ENCODE measurements at regions not wholly inside any gene's neighbourhood (a gene's known extent, or its start where the extent isn't known, plus 50 kb on each side); places are given as distances from the start of the nearest gene placed in this dataset.

DNA sequence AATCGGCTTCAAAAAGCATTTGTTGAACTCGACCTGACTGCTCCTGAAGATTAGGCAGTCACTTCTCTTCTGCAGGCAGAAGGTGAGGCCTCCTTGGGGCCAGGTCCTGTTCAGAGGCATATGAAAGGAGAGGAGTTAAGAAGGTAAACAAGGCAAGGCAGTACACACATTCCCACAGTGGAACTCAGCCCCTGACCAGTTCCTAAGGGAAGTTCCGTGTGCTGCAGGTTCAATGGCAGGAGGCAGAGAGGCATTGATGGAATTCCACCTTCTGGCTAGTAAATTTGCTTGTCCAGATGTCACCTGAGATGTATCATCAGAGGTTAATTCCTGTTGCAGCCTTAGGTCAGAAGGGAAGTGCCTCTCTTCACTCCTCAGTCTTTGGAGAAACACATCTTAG lies 337.0 kb upstream of the MTNR1B start:
- no peaks in the 10 kb centered on the region for H3K36me3 Mint-ChIP-seq (ENCODE audit: low read depth)
- H3K27me3 Mint-ChIP-seq (ENCODE audit: low read depth): no peaks in the 10 kb centered on the region
- H3K27ac Mint-ChIP-seq: no peak overlapping the region
- DNase-seq (ENCODE audit: low spot score): no peak
- peaks cover 10% of the 10 kb centered on the region for H3K4me1 Mint-ChIP-seq (ENCODE audit: low read depth)
- intact Hi-C loops (cut with micrococcal nuclease): no loop called here
- no peak overlapping the region for H3K4me3 Mint-ChIP-seq (ENCODE audit: low read depth)
- no peaks in the 10 kb centered on the region for H3K9me3 Mint-ChIP-seq

DNA sequence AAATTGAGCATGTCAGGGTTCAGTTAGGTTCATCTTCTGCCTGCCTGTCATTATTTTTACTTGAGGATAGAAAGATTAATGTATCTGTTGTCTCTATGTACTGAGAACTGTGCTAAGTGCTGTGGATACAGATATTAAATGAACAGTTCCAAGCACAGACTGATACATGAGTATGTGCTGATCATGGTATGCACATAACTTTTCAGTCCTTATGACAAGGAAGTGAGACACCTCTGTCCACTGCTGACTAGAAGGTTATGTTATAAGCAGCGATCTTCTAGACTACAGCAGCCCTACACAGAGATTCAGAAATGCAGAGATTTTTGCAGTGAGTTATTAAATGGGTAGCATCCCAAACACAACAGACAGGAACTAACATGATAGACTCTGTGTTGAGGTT lies 335.6 kb upstream of the MTNR1B start:
- Mint-ChIP-seq H3K27ac (no peak overlapping the region), H3K4me3 (ENCODE audit: low read depth) (no peak overlapping the region), H3K36me3 (ENCODE audit: low read depth) (no peaks in the 10 kb centered on the region), H3K9me3 (no peaks in the 10 kb centered on the region), H3K27me3 (ENCODE audit: low read depth) (no peaks in the 10 kb centered on the region), H3K4me1 (ENCODE audit: low read depth) (peaks cover 2% of the 10 kb centered on the region)
- intact Hi-C loops (cut with micrococcal nuclease): no loop called here
- DNase-seq (ENCODE audit: low spot score): no peak

DNA sequence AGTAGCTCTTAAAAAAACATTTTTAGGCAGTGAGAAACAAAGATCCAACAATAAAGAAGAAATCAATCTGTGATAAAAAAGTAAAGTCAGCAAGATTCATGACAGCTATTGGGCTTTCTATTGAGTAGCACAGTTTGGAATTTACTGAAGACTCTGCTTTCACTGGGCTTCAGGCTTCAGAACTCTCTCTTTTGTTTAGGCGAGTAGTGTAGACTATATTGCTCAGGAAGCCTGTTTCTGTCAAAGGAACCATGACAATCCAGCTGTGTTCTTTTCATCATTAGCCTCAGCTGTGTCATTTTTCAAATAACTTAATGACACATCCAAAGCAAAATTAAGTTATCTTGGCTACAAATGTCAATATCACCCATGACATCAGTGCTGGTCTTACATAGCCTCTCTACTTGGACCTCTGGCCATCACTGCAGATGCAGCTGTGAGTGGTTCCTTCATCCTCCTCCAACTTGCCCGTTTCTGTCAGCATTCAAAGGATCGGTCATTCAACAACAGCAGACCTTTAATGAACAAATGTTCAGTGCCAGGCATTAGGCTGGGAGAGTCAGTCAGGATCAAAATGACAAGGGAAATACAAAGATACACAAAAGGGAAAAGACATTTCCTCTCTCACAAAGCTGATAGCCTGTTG lies 332.8 kb upstream of the MTNR1B start:
- H3K4me3 Mint-ChIP-seq (ENCODE audit: low read depth): no peak overlapping the region
- H3K36me3 Mint-ChIP-seq (ENCODE audit: low read depth): no peaks in the 10 kb centered on the region
- H3K27me3 Mint-ChIP-seq (ENCODE audit: low read depth): no peaks in the 10 kb centered on the region
- H3K4me1 Mint-ChIP-seq (ENCODE audit: low read depth): no peaks in the 10 kb centered on the region
- no peak for DNase-seq (ENCODE audit: low spot score)
- no peaks in the 10 kb centered on the region for H3K9me3 Mint-ChIP-seq
- intact Hi-C loops (cut with micrococcal nuclease): no loop called here
- H3K27ac Mint-ChIP-seq: no peak overlapping the region

DNA sequence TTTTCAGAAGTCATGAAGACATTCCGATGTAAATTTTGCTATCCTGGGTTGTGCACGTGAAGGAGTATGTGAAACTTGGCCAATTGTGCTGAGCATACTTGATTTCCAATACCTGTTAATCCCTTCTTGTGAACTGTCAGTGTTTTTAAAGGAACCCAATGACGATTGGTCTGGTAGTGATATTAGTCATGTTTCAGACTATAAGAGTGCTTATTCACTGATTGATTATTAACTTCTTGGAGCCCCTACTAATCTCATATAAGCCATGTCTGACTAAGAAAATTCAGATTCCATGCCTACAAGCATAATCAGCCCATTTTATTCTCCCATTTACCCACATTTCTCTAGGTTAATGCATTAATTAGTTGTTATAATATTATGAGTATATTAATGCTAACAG lies 330.8 kb upstream of the MTNR1B start:
- Mint-ChIP-seq H3K4me1 (ENCODE audit: low read depth) (no peaks in the 10 kb centered on the region), H3K9me3 (no peaks in the 10 kb centered on the region), H3K36me3 (ENCODE audit: low read depth) (no peaks in the 10 kb centered on the region), H3K27me3 (ENCODE audit: low read depth) (no peaks in the 10 kb centered on the region), H3K4me3 (ENCODE audit: low read depth) (no peak overlapping the region), H3K27ac (no peak overlapping the region)
- DNase-seq (ENCODE audit: low spot score): no peak
- intact Hi-C loops (cut with micrococcal nuclease): no loop called here

DNA sequence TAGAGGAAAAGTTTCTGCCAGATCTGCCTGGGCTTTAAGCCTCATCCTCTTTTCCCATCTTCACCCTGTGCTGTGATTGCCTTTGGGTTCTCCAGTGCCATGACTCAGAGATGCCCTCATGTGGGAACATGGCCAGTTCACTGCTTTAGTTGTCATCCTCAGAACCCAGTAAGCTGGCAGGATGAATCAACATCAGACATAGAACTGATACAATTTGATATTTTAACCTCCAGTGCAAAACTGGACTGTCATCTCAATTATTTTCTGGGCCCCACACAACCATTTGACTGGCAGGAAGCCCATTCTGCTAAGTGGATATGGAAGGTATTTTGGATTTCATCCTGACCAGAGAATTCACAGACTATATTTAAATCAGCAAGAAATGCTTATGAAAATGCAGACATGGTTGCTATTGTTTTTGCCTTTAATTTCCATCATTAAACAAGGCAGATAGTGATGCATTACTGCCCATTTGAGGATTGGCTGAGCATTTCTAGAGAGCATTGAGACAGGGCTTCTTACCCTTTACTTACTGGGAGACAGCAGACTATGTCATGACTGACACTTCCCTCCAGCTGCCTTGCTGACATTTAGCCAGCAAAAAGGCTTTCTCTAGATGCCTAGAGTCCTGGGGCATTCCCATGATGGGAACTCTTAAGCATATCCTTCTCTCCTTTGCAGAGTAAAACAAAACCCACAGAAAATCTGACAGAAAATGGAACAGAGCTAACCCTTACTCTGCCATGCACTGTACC lies 327.1 kb upstream of the MTNR1B start:
- H3K27ac Mint-ChIP-seq: no peak overlapping the region
- no peak for DNase-seq (ENCODE audit: low spot score)
- no peaks in the 10 kb centered on the region for H3K27me3 Mint-ChIP-seq (ENCODE audit: low read depth)
- no peaks in the 10 kb centered on the region for H3K36me3 Mint-ChIP-seq (ENCODE audit: low read depth)
- no peaks in the 10 kb centered on the region for H3K4me1 Mint-ChIP-seq (ENCODE audit: low read depth)
- intact Hi-C loops (cut with micrococcal nuclease): no loop called here
- H3K9me3 Mint-ChIP-seq: no peaks in the 10 kb centered on the region
- no peak overlapping the region for H3K4me3 Mint-ChIP-seq (ENCODE audit: low read depth)

DNA sequence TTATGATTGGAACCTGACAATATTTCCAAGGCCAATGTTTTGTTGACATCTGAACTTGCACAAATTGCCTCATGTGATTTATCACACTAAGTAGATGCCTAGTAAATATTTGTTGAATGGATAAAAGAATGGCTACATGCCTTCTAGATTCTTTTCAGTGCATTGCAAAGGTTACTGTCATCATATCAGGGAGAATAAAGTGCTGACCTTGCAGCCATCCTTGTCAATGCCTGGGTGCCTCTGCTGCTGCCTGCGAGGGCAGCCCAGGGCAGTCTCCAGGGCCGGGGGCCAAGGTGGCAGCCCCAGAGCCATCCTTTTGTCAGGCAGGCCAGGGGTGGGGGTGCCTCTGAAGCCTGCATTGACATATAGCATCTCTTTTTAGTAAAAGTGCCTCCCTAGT lies 325.6 kb upstream of the MTNR1B start:
- Mint-ChIP-seq H3K9me3 (no peaks in the 10 kb centered on the region), H3K4me1 (ENCODE audit: low read depth) (no peaks in the 10 kb centered on the region)
- no peak for DNase-seq (ENCODE audit: low spot score)

DNA sequence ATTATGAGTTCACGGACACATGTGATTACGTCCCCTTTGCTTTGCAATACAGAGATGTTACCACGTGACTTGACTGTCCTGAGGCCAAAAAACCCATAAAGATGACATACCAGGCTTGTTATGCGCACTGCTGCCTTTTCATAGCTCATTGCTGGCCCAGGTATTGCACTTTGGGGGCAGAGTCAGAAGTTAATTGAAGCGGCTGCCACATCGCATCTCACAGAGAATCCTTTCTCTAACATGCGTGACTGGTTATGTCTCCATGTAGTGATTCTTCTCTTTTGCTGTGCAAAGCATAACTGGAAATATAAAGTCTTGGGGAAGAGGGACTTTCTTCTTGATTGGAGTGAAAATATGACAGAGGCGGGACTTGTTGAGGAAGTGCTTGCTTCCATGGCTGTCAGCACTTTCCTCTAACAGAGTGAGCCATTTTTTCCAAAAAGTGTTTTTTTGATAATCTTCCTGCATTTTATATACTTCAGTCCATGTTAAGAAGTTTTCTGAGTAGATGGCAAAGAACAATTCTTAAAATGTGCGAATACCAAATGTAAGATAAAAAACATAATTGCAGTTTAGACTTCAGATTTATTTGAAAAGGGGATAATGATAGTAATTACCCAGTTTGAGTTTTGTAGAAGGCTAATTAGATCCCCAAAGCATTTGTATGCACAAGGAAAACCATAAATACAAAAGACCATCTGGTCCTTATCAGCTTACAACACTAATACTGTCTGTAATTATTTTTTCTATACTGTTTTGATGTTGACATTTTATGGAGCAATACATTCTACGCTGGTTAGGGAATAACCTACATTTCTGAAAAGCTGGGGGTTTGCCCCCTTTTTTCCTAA lies 324.6 kb upstream of the MTNR1B start:
- Mint-ChIP-seq H3K27me3 (ENCODE audit: low read depth) (no peaks in the 10 kb centered on the region), H3K9me3 (no peaks in the 10 kb centered on the region), H3K4me1 (ENCODE audit: low read depth) (no peaks in the 10 kb centered on the region), H3K4me3 (ENCODE audit: low read depth) (no peak overlapping the region), H3K36me3 (ENCODE audit: low read depth) (no peaks in the 10 kb centered on the region), H3K27ac (no peak overlapping the region)
- intact Hi-C loops (cut with micrococcal nuclease): no loop called here
- no peak for DNase-seq (ENCODE audit: low spot score)

More for the DNA sequence above, 325.6 kb upstream of the MTNR1B start:
- intact Hi-C loops (cut with micrococcal nuclease): no loop called here
- Mint-ChIP-seq H3K36me3 (ENCODE audit: low read depth) (no peaks in the 10 kb centered on the region), H3K27ac (no peak overlapping the region), H3K27me3 (ENCODE audit: low read depth) (no peaks in the 10 kb centered on the region), H3K4me3 (ENCODE audit: low read depth) (no peak overlapping the region)

DNA sequence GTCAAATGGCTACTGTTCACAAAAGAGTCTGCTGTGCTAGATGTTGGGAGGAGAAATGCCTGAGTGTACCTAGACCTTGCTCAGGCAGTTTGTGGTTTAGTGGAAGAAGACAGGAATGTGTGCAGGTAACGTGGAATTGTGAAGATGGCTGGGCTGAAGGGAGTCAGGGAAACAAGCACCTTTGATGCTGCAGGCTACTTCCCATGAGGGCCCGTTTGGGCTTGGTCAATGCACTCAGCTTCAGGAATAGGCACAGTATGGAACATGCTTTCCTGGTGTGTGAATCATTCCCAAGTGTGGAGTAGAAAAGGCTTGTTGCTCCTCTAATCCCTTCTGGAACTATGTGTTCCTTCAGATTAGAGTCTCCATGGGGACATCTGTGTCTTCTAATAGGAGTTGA lies 318.3 kb upstream of the MTNR1B start:
- no peaks in the 10 kb centered on the region for H3K36me3 Mint-ChIP-seq (ENCODE audit: low read depth)

DNA sequence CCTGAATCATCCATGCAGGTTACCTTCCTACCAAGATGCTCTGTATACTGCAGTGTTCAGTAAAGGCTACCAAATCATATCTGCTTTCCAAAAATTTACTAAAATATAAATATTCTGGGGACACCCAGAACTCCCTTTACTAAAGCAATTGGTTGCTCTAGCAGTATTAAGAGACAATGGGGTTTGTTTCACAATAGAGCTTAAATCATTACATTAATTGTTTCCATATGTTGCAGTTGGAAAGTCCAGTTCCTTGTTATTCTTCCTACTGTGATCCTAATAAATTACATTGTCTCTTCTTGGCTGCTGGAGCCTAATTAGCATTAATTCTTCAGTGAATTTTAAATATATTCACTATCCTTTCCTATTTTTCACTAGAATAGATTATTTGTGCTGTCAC lies 316.0 kb upstream of the MTNR1B start:
- Mint-ChIP-seq H3K27me3 (ENCODE audit: low read depth) (no peaks in the 10 kb centered on the region), H3K36me3 (ENCODE audit: low read depth) (no peaks in the 10 kb centered on the region), H3K4me3 (ENCODE audit: low read depth) (no peak overlapping the region), H3K9me3 (no peaks in the 10 kb centered on the region), H3K4me1 (ENCODE audit: low read depth) (peaks cover 2% of the 10 kb centered on the region), H3K27ac (no peak overlapping the region)
- intact Hi-C loops (cut with micrococcal nuclease): no loop called here
- DNase-seq (ENCODE audit: low spot score): no peak

More for the DNA sequence above, 318.3 kb upstream of the MTNR1B start:
- intact Hi-C loops (cut with micrococcal nuclease): no loop called here
- Mint-ChIP-seq H3K27ac (no peak overlapping the region), H3K9me3 (no peaks in the 10 kb centered on the region), H3K27me3 (ENCODE audit: low read depth) (no peaks in the 10 kb centered on the region), H3K4me3 (ENCODE audit: low read depth) (no peak overlapping the region), H3K4me1 (ENCODE audit: low read depth) (no peaks in the 10 kb centered on the region)
- no peak for DNase-seq (ENCODE audit: low spot score)

DNA sequence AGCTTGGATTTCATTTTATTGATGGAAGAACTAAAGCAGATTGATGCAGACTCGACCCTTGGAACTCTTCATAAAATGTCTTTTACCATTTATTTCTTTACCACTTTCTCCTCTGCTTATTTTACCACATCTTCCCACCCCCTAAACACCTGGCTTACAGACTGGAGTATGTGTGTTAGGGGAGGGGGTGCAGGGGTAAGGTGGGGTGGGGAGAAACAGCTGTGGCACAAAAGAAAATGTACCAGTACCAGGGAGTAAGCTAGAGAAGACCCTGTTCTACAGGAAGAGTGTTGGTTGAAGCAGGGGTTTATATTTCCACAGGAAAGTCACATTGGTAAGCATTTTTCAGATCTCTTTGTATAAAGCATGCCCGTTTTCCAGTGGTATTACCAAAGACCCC lies 312.7 kb upstream of the MTNR1B start:
- Mint-ChIP-seq H3K9me3 (no peaks in the 10 kb centered on the region), H3K4me3 (ENCODE audit: low read depth) (no peak overlapping the region), H3K27ac (no peak overlapping the region), H3K27me3 (ENCODE audit: low read depth) (no peaks in the 10 kb centered on the region), H3K4me1 (ENCODE audit: low read depth) (peaks cover 2% of the 10 kb centered on the region), H3K36me3 (ENCODE audit: low read depth) (no peaks in the 10 kb centered on the region)
- no peak for DNase-seq (ENCODE audit: low spot score)
- intact Hi-C loops (cut with micrococcal nuclease): no loop called here

DNA sequence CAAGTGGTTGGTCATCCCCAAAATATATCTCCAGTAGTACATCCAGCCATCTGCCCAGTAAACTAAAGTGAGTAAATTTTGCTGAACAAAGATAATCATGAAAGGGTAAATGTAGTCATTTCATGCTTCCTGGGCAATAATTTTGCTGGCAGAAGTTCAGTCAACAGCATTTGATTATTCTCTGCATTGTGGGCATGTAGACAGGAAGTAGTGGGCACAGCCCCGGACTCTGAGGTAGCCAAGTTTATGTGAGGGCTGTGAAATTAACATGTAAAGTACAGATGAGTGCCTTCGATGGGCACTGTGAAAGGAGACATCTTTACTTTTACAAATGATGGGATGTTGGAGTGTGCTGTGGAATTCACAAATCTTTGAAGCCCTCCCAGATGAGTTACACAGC lies 312.2 kb upstream of the MTNR1B start:
- H3K4me3 Mint-ChIP-seq (ENCODE audit: low read depth): no peak overlapping the region
- no peak overlapping the region for H3K27ac Mint-ChIP-seq
- no peaks in the 10 kb centered on the region for H3K9me3 Mint-ChIP-seq
- H3K4me1 Mint-ChIP-seq (ENCODE audit: low read depth): peaks cover 2% of the 10 kb centered on the region
- H3K36me3 Mint-ChIP-seq (ENCODE audit: low read depth): no peaks in the 10 kb centered on the region
- intact Hi-C loops (cut with micrococcal nuclease): no loop called here
- DNase-seq (ENCODE audit: low spot score): no peak
- H3K27me3 Mint-ChIP-seq (ENCODE audit: low read depth): no peaks in the 10 kb centered on the region

DNA sequence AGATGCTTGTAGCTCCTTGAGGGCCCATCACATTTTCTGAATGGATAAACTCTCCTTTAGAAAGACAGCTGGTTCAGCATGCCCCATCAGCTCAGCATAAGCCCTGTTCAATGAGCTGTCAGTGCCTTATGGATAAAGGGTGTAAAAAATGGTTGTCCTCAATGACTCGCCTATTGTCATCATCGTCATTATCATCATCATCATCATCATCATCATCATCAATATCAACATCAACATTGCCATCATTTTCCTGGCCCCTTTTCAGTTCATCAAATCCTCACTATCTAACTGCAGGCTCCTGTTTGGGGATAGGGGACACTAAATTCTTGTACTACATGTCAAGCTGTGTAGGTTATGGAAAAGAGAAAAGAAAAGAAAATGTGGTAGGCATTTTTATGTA lies 310.7 kb upstream of the MTNR1B start:
- intact Hi-C loops (cut with micrococcal nuclease): no loop called here
- Mint-ChIP-seq H3K36me3 (ENCODE audit: low read depth) (no peaks in the 10 kb centered on the region), H3K9me3 (no peaks in the 10 kb centered on the region), H3K27ac (no peak overlapping the region), H3K4me1 (ENCODE audit: low read depth) (peaks cover 2% of the 10 kb centered on the region), H3K4me3 (ENCODE audit: low read depth) (no peak overlapping the region), H3K27me3 (ENCODE audit: low read depth) (no peaks in the 10 kb centered on the region)
- DNase-seq (ENCODE audit: low spot score): no peak

DNA sequence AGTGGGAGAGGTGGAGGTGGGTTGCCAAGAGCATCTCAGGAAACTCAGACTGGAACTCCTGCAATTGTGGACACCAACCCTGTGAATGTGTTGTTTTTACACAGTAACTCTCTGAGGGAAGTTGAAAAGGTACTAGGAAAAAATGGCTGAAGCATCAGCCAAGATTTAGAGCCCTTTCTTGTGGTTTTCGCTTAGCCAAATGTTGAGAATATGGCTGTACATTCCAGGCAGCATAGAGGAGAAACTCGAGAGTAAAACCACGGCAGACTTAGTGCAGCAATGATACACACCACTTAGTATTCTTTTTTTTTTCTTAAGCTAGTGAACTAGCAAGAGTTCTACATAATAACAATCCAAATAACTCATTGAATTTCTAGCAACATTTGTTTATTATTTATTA lies 309.7 kb upstream of the MTNR1B start:
- no peak overlapping the region for H3K4me3 Mint-ChIP-seq (ENCODE audit: low read depth)
- peaks cover 2% of the 10 kb centered on the region for H3K4me1 Mint-ChIP-seq (ENCODE audit: low read depth)
- no peaks in the 10 kb centered on the region for H3K27me3 Mint-ChIP-seq (ENCODE audit: low read depth)
- intact Hi-C loops (cut with micrococcal nuclease): no loop called here
- DNase-seq (ENCODE audit: low spot score): no peak
- H3K27ac Mint-ChIP-seq: no peak overlapping the region
- H3K9me3 Mint-ChIP-seq: no peaks in the 10 kb centered on the region
- H3K36me3 Mint-ChIP-seq (ENCODE audit: low read depth): no peaks in the 10 kb centered on the region

All from activated T-helper 2 cell treated with anti-CD3 and anti-CD28 coated beads, Interferon-gamma antibody, Interleukin-2, Interleukin-4, amounts not matched to agents 10 μg/mL and 5 μg/mL and 100 μg/mL, durations not matched to agents 14 hours and 24 hours and 36 hours (primary cell).